HG02981 (cell line): ENCODE measurements at regions not wholly inside any gene's neighbourhood (a gene's known extent, or its start where the extent isn't known, plus 50 kb on each side); places are given as distances from the start of the nearest gene placed in this dataset.

Experiments used
- ATAC-seq: cut with Tn5 transposase; IDR thresholded peaks from one replicate; pipeline ENCODE4 v1.9.1; 2021; ENCODE audit warnings: mild to moderate bottlenecking, moderate library complexity; ENCODE audit not compliant: unreplicated experiment

GRCh38 chr4:8526363-8526855, 53.8 kb upstream of the GPR78 start:
- ATAC-seq = no peak

- peak; percentile 50 for ATAC-seq
These were observed 51.5 kb upstream of the GPR78 start for GRCh38 chr4:8528713-8529112.
